Suprapubic skin (tissue), 4 donors: ENCODE measurements at regions not wholly inside any gene's neighbourhood (a gene's known extent, or its start where the extent isn't known, plus 50 kb on each side); places are given as distances from the start of the nearest gene placed in this dataset.

ENCODE experiments used
- CTCF ChIP-seq, 2 donors: fragments of 200-600 bp in 1 of 2; fragments of 450-650 bp in 1 of 2; sonication (generic) in 1 of 2; IDR thresholded peaks; one replicate each; pipeline ENCODE4 v1.5.1; 2016 to 2019; ENCODE audit warnings: antibody characterized with exemption in 2 of 2, mild to moderate bottlenecking in 1 of 2, moderate library complexity in 1 of 2
- EP300 ChIP-seq: sonication (generic); formaldehyde crosslinking; IDR thresholded peaks from one replicate; pipeline ENCODE4 v1.6.1; 2017; ENCODE audit warnings: antibody characterized with exemption
- POLR2A ChIP-seq, 2 donors: fragments of 450-650 bp; IDR thresholded peaks; one replicate each; pipeline ENCODE4 v1.6.1; 2017; ENCODE audit warnings: antibody characterized with exemption in 2 of 2, mild to moderate bottlenecking in 2 of 2, moderate library complexity in 2 of 2
- POLR2AphosphoS5 ChIP-seq, 3 donors: sonication (generic); formaldehyde crosslinking; IDR thresholded peaks; one replicate each; pipeline ENCODE4 v1.6.1; 2017; ENCODE audit warnings: antibody characterized with exemption in 3 of 3

DNA sequence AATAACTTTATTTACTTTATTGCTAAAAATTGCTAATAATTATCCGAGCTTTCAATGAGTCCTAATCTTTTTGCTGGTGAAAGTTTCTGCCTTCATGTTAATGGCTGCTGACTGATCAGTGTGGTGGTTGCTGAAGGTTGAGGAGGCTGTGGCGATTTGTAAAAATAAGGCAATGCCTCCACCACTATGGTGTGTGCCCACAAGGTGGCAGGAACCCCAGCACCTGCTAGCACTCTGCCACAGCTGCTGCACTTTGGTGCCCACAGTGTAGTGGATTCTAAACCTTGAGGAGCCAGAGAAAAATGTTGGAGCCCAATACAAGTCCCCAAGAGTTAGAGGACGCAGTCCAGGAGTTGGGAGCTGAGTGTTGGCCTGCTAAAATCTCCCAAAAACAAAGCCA, 1237.1 kb downstream of the PCDH19 start:
- no peak for TF ChIP-seq CTCF (IDR thresholded peaks at IDR 0.05)
- TF ChIP-seq POLR2A (IDR thresholded peaks at IDR 0.05), result no peak
- no peak for TF ChIP-seq POLR2AphosphoS5 (IDR thresholded peaks at IDR 0.05)
- no peak for TF ChIP-seq EP300
